Activated CD8-positive, alpha-beta memory T cell treated with anti-CD3 and anti-CD28 coated beads for 24 hours (primary cell): ENCODE measurements at regions not wholly inside any gene's neighbourhood (a gene's known extent, or its start where the extent isn't known, plus 50 kb on each side); places are given as distances from the start of the nearest gene placed in this dataset.
"Not testable (repeated sequence)": the region's sequence is repeated elsewhere in the genome, so short reads cannot be mapped to it uniquely, and the experiment has no call there.

Experiments used
- DNase-seq: peaks from one replicate; pipeline ENCODE4 v3.0.0-alpha.2; 2020

DNA sequence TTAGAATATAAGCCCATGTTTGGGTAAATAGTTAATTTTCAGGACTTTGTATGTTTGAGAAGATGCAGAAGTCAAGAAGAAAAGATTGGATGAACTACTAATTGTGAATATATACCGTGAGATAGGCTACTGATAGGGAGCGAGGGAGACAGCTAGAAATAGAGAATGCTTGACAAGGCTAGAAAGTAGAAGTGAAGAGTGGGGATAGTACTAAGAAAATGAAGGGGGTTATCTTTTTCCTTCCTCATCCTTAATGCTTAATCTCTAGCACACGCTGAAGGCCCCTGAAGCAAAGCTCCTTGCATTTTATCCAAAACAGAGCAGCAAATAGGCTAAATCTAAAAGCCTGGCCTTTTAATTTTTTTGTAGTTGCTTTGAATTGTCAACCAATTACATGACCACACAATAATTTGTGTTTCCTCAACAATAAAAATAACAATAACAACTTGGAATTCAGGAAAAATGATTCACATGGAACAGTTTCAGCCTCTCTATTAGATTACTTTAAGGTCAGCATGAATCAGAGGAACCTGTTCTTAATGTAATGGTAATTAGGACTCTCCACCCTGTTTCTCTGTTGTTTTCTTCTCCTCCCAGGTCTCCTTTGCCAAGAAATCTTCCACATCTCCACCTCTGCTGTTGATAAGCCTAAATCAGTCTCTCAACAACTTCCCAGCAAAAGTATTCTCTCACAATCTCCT lies 1071.3 kb upstream of the ZEB2 start:
- no peak for DNase-seq

DNA sequence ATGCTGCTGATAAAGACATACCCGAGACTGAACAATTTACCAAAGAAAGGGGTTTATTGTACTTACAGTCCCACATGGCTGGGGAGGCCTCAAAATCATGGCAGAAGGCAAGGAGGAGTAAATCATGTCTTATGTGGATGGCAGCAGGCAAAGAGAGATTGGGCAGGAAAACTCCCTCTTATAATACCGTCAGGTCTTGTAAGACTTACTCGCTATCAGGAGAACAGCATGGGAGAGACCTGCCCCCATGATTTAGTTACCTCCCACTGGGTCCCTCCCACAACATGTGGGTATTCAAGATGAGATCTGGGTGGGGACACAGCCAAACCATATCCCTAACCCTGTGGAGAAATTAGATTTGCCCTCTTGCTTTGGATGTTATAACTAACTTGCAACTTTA lies 1068.0 kb upstream of the ZEB2 start:
- no peak for DNase-seq

DNA sequence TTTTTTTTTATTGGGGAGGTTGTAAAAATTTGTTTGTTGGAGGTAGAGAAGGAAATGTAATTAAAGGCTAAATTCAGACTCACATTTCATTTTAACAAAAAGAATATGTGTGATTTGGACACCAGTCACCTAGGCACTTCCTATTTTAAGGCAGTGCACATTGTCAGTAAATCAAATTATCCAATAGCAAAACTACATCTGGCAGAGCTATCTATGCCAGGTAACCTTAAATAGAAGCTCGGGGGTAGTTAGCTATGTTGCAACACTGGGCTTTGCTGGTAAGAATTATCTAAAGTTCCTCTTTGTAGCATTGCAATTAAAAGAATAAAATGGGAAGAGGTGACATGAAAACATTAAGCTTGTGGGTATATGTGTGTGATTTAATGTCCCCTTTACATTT lies 1064.4 kb upstream of the ZEB2 start:
- no peak for DNase-seq

DNA sequence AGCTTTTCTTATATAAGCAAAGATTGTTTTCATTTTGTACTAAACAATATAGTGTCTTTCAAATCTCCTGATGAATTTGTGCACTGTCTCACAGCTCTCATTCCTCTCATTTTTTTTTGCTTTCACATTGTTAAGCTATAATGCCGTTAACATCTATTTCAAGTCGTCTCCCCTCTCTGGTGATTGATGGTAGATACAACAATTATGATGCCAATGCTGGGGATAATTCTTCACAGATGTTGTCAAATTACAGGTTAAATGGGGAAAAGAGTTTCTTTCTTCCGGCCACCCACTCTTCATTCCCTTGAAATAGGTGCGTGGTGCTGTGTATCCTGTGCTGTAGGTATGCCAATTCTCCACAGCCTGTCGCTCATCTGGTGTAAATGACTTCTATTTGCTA lies 1053.7 kb upstream of the ZEB2 start:
- no peak for DNase-seq

DNA sequence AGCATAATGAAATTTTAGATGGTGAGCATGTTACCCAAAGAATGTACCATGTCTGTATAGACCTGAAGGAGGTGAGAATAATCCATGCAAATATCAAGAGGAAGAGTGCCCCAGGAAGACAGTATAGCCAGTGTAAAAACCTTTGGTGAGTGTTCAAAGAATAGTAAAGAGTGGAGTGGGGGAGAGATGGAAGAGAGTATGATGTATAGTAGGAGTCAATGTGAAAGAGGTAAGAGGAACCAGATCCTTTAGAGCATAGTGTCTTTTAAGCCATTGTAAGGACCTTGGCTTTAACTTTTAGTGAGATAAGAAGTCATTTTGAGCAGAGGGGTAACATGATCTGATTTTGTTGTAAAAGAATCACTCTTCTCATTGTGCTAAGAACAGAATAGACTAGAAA lies 1052.3 kb upstream of the ZEB2 start:
- no peak for DNase-seq

DNA sequence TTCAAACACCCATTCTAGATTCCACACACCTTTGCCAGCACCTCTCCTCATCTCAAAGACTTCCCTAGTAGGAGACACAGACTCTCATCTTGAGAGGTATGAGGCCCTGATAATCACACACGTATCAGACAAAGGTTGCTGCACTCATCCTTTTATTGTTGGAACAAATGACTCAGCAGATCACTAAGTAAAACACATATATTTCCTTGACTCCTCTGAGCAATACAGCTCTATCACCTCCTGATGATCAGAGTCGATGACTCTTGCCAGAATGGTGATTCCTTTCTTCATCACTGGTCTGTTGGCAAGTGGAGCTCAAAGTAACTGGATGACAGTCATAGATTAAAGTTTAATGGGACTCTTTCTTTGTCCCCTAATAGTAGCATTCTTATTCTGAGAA lies 1049.2 kb upstream of the ZEB2 start:
- no peak for DNase-seq

DNA sequence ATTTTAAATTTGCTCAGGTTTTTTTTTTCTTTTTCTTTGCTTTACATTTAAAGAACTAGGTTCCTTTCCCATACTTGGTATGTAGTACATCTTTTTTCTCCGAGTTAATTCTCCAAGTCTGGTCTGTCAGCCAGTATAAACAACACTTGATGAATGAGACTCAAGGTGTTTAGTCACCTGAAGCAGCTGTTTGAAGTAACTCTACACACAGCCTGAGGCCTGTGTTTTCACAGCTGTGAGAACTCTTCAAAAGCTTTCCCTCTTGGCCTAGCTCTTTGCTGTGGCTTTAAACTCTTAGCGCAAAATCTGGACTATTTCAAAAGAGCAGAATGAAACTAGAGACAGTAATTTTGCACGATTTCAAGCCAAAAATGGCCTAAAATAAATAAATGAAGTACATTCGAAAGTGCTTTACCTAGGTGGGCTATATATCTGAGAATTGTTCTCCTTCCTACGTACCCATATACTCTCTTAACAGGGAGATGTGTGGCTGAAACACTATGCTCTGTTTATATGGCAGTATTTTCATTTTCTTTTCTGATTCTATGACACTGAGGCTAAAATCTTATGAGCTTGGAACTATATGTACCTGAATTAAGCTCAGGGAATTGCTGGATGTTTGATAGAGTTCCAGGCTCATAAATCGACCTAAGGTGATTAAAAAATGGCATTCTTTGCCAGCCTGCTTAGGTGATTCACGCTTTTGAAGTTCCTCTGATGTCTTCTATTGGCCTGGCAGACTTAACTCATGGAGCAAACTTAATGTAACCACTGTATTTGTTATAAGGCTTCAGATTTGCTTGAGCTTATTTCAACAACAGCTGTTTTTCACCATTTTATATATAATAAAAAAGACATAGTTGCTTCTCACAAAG lies 1044.1 kb upstream of the ZEB2 start:
- DNase-seq, result no peak

DNA sequence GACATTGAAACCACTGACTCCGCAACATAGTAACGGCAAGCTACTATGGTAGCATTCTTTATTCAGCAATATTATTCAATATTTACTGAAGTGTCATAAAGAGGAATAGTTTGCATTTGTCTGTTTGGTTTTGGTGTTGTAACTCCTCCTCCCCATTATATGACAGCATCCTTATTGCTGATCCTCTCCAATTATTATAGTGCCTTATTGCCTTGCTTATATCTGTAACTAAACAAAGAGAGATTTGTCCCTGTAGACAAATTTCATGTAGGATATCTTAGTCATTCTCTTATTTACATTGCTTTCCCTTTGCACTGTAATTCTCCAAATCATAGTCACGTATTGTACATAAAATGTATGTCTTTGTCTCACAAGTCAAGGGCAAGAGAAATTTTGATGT lies 1041.2 kb upstream of the ZEB2 start:
- DNase-seq, result no peak

DNA sequence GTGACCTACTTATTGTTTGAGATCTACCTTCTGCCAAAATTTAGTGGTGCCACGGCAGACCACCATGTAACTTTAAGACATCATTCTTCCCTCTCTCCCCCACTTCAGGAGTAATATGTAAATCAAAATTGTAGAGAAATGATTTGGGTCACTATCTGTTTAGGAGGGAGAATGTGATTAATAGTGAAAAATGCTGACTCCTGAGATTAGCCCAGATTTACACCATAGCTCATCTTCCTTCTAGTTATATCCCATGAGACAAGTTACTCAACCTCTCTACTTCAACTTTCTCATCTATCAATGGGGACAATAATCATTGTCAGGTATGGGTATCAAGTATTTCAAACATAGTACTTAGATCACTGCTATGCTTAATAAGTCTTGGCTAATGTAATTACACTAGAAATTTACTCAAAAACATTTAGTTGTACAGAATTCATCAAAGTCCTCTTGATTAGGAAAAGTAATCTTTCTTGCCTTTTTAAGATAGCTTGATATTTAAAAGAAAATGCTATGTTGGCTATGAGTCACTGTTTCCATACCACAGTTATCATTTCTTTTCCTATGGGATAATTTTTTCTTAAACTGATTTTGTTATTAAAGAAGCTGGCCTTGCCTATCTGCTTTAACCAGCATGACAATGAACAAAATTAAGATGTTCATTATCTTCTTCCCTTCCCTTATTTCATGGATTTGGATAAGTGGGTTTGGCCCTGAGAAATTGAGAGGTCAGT lies 1038.9 kb upstream of the ZEB2 start:
- DNase-seq, result no peak

DNA sequence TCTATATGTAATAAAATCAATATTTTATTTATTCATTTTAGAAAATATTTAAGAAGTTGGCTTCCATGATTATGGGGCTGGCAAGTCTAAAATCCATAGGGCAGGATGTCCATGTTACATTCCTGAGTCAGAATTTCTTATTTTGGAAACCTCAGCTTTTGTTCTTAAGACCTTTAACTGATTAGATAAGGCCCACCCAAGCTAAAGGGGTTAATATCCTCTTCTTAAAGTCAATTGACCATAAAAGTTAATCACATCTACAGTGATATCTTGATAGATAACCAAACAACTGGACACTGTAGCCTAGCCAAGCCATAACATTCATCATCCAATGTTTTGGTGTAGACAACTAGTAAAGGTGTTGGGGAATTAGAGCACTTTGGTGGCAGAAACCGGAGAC lies 1035.4 kb upstream of the ZEB2 start:
- DNase-seq, result no peak

DNA sequence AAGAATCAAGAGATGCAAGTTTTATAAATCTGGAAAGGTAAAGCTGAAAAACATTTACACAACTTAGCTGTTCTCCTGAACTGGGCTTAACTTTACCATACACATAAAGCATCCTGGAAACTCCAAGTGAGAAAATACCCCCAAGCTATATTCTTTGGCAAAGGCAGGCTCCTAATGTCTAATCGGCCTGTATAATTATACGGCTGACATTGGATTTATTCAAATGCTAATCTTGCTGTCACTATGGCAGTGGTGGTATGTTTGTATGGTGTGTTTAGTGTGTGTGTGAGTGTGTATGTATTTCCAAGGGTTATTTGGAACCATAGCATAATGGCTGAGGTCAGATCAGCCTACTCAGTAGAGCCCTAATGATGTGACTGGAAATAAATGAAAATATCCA lies 1031.8 kb upstream of the ZEB2 start:
- no peak for DNase-seq

DNA sequence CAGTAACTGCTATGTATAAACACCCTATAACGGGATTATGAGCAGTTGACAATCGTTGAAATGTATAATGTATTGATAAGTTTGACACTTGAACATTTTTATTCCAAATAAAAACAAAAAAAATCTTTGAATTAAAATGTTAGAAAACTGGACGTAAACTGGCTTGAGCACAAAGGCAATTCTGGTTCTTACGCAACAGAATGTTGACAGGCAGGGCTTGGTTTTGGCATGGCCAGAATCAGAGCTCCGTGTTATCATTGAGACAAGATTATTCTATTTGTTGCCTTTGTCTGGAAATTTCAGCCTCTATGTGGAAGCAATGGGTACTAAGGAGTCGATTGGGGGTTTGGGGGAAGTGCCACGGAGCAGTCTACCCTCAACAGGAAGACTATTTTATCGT lies 1028.6 kb upstream of the ZEB2 start:
- no peak for DNase-seq

DNA sequence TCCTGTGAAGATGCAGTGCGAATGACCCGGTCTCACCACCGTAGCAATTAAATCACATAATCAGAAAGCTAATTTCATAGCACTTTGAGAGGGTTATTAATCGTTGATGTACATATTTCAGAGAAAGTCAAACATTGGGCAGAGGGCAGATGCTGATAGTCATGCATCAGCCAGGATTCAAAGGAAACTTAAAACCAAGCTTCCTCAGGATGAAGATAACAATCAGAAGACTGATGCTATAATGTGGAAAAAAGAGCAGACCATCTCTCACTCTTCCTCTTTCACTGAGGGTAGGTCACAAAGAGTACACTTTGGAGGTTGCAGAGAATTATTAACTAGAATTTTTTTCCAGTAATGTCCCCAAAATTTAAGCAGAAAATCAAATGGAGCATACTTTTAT lies 1027.7 kb upstream of the ZEB2 start:
- DNase-seq, result no peak

DNA sequence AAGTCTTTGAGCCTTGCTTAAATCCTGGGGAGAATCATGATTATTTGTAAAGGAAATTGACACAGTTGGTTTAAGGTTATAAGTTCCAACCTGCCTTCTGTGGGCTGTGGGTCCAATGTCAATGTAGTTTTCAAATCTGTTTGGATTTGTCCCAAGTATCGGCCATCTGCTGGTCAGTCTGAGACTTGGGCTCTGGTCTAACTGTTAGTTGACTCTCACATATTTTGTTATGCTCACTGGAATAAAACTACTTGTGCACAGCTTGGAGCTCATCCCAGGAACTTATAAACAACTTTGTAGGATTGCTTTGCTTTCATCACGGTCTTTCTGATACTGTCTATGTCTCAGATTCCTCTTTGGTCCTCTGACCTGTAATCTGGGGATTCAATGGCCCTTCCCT lies 1026.2 kb upstream of the ZEB2 start:
- no peak for DNase-seq

DNA sequence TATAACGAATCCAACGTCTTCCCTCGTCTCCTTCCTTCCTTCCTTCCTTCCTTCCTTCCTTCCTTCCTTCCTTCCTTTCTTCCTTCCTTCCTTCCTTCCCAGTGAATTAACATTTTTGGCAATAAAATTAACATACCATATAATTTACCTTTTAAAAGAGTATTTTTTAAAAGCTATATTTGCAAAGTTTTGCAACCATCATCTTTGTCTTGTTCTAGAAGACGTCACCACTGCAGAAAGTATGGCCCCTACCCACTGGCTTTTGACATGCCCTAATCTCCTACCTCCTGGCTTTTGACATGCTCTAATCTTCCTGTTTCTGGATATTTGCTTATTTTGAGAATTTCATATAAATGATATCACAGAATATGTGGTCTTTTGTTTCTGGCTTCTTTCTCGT lies 1023.9 kb upstream of the ZEB2 start:
- no peak for DNase-seq

DNA sequence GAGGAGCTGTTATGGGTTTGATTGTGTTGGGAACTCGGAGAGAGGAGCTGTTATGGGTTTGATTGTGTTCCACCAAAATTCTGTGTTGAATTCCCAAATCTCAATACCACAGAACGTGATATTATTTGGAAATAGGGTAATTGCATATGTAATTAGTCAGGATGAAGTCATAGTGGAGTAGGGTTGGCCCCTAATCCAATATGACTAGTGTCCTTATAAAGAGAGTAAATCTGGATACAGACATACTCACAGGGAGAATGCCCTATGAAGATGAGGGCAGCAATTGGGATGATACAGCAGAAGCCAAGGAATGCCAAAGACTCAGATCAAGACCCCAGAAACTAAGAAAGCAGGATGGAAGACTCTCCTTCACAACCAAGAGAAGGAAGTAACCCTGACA lies 1023.2 kb upstream of the ZEB2 start:
- DNase-seq, result no peak

DNA sequence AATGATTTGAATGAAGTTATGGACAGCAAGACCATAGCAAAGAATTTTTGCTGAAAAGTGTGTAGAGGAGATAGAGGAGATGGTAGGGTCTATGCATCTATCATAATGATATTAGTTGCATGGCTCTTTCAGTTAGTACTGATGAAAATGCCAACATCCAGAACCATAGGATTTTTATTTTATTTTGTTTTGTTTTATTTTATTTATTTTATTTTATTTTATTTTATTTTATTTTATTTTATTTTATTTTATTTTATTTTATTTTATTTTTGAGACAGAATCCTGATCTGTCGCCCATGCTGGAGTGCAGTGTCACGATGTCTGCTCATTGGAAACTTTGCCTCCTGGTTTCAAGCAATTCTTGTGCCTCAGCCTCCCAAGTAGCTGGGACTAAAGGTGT lies 1021.1 kb upstream of the ZEB2 start:
- DNase-seq, result no peak

DNA sequence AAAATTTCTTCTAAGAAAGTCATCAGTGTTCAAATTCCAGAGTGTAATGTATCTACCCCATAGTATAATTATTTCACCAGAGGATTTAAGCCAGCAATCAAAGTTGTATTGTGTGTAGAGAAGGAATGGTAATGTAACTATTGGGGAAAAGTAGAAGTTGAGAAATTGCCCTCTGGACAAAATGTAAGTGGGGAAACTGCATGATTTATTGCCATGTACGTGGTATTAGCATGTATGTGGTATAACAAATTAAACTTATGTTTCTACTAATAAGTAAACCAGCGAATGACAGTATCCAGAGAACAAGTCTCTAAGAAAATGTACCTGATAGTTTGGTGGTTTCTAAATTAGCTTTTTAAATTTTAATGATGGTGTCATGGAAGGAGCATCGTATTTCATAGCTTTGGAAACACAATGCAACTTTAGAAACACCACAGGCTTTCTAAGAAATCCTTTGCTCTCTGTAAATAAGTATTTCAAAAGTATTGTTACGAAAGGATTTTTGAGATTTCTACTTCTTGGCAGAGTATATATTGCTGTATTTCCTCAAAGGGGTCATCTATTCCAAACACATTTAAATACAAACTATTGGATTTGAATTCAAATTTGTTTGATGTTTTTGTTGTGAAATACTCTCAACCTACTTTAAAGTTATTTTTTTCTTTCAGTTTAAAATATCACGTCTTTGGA lies 1018.9 kb upstream of the ZEB2 start:
- no peak for DNase-seq

DNA sequence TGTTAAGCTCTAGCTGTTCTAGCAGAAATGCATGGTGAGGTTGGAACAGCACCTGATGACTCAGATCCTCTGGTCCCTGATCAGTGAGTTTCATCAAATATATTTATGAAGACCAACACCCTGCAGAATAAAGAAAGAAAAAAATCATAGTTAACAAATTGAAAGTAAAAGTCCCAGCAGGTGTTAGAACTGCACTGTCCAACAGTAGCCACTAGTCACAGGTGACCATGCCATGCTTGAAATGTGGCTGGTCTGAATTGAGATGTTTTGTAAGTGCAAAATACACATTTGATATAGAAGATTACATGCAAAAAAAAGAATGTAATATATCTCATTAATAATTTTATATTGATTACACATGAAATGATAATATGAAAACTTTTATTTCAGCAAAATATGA lies 1010.7 kb upstream of the ZEB2 start:
- no peak for DNase-seq

DNA sequence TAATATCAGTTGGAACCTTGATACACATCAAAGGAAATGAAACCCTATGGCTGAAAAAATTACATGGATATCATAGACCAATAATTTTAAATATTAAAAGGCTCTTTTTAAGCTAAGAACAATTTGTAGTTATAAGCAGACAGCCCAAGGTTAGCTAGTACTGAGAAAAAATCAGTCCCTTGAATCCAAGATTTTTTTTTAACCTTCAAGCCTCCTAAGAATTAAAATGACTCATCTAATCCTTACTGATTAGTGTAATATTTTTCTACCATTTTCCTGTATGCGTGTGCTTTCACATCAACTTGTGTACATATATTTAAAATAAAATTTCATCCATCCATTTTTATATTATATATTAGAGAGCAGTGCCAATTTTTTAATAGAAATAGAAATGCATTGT lies 1004.9 kb upstream of the ZEB2 start:
- DNase-seq, result no peak

DNA sequence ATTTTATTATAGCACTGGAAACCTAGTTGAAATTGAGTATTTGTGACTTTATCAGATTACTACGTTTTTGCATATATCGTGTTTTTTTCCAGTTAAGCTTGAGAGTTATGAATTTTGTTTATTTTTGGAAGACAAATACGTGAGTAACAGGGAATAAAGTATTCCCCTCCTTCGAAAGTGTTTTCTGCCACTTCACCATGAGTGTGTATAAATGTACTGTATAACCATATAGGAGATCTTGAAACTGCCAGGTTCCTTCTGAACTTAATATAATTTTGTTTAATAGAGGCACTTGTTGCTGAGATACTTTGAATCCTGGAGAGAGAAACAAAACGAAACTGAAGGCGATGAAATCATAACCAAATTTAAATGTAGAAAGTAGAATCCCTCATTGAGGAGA lies 1004.4 kb upstream of the ZEB2 start:
- no peak for DNase-seq

DNA sequence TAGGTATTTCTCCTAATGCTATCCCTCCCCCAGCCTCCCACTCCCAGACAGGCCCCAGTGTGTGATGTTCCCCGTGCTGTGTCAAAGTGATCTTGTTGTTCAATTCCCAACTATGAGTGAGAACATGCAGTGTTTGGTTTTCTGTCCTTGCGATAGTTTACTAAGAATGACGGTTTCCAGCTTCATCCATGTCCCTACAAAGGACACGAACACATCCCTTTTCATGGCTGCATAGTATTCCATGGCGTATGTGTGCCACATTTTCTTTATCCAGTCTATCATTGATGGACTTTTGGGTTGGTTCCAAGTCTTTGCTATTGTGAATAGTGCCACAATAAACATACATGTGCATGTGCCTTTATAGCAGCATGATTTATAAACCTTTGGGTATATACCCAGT lies 999.3 kb upstream of the ZEB2 start:
- DNase-seq, result not testable (repeated sequence)

DNA sequence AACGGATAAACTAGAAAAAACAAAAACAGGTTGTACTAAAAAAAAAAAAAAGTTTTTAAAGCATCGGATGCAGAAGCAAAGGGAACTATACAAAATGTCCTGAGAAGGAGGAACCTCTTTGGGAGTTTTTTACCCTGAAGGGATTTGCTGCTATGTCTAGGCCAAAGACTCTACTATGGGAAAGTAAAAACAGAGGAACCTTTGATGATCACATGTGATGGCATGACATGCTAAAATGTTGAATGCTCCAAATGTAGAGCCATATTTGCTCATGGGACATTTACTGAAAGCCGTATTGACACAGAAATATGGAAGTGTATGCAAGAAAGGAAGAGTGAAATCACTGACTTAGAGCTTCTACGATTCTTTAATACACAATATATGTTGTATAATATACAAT lies 992.0 kb upstream of the ZEB2 start:
- DNase-seq, result no peak
